OCI-LY7 (cell line): ENCODE measurements at regions not wholly inside any gene's neighbourhood (a gene's known extent, or its start where the extent isn't known, plus 50 kb on each side); places are given as distances from the start of the nearest gene placed in this dataset.

Experiments
- EZH2phosphoT487 ChIP-seq: fragments of 200-600 bp; sonication (generic); IDR thresholded peaks from 2 replicates; pipeline ENCODE4 v1.6.1; 2018; ENCODE audit warnings: low read depth, borderline replicate concordance, mild to moderate bottlenecking, mixed run types, antibody characterized with exemption, low read length, moderate library complexity, mixed read lengths
- TF ChIP-seq, protein P1 (sequence below): fragments of 200-600 bp; sonication (generic); conservative IDR thresholded peaks from 2 replicates; pipeline ENCODE4 v1.5.1; 2014; ENCODE audit warnings: mild to moderate bottlenecking, antibody characterized with exemption, low read length, moderate library complexity, mixed read lengths

DNA sequence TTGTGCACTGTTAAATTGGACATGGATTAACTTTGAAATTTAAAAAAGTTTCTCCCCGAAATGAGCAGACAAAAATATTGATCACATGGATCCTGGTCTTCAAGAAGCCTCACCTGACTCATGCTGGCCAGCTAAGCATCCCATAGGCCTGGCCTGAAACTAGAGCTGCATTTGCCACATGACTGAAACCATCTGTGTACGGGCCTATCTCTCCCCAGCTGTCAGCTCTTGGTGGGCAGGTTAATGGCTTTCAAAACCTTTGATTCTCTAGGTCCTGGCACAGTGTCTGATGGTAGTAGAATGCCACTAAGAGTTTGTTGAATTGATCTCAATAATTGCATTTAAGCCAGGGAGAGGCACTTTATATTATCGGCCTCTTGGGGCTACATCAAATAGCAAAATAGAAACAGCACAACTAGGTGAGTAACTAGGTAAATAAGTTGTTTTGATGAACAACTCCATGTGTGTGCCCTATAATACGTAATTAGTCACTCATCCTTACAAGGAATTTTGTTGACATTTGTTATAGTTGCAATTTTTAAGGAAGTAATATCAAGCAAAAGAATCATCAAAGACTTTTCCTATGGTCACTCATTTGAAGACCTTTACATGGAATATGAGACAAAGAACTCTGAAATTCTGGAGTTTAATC, 251.1 kb downstream of the SP3 start:
- TF ChIP-seq, protein P1, sequence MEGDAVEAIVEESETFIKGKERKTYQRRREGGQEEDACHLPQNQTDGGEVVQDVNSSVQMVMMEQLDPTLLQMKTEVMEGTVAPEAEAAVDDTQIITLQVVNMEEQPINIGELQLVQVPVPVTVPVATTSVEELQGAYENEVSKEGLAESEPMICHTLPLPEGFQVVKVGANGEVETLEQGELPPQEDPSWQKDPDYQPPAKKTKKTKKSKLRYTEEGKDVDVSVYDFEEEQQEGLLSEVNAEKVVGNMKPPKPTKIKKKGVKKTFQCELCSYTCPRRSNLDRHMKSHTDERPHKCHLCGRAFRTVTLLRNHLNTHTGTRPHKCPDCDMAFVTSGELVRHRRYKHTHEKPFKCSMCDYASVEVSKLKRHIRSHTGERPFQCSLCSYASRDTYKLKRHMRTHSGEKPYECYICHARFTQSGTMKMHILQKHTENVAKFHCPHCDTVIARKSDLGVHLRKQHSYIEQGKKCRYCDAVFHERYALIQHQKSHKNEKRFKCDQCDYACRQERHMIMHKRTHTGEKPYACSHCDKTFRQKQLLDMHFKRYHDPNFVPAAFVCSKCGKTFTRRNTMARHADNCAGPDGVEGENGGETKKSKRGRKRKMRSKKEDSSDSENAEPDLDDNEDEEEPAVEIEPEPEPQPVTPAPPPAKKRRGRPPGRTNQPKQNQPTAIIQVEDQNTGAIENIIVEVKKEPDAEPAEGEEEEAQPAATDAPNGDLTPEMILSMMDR = no peak
- no peak for TF ChIP-seq EZH2phosphoT487
